Activated CD4-positive, alpha-beta T cell treated with anti-CD3 and anti-CD28 coated beads, Interleukin-2, amount 50 U/mL, for 1 hour (primary cell): ENCODE measurements at regions not wholly inside any gene's neighbourhood (a gene's known extent, or its start where the extent isn't known, plus 50 kb on each side); places are given as distances from the start of the nearest gene placed in this dataset.

ENCODE experiments used
- DNase-seq: peaks from one replicate; pipeline ENCODE4 v3.0.0-alpha.2; 2020

DNA sequence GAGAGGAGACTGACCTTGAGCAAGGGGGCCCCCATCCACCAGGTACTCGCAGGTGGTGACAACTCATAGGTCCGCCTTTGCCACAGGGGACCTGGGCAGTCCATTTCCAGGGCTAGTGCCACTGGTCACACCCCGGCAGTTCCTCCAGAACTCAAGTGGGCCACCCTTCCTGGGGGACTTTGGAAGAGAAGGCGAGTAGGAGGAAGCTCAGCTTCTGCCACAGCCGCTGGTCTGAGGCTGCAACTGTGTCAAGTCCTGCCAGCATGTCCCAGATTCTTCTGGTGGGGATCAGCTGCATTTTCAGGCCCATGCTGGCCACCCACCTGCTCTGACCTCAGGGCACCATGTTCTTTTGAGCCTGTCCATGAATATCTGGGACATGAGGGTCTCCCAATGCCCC lies 423.9 kb upstream of the MYT1L start:
- DNase-seq = no peak

DNA sequence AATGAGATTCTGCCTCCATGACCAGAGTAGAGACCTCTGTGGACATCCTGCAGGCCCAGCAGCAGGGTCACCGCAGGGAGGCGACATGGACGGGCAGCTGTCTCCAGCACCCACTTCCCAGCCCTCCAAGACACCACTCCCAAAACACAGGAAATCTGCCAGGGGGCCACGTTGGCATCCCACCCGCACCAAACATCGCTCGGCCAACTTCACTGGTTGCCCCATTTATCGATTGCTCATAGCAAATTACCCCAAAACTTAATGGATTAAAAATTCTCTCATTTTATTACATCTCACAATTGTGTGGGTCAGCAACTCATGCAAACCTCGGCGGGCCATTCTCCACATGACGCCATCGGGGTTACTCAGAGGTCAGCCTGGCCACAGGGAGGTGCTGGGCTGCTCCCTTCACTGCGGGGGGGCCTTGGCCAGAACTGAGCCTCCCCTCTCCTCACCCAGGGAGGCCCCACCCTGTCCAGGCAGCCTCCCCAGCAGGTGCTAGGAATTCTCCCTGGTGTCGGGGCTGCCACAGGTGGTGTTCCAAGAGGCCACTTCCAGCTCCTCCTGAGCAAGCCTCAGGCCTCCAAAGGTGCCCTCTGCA lies 420.7 kb upstream of the MYT1L start:
- no peak for DNase-seq

- no peak for DNase-seq
Measured at GRCh38 chr2:2750867-2751714, 420.0 kb upstream of the MYT1L start.

DNA sequence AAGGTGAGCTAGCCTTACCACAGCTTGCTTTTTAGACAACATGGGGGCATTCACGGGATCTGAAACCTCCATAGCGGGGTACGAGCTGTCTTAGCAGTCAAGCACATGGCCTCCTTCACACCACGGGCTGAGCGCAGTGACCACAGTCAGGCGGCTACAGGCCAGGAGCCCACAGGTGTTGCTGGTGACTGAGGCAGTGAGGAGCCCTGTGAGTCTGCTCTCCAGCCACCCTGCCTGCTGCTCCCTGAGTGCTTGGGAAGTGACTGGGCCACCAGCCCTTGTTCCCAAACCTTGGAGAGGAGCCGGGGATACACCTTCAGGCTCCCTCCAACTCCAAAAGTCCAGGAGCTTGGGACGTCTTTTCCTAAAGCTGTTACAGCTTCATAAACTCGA lies 418.1 kb upstream of the MYT1L start:
- DNase-seq = no peak

- no peak for DNase-seq
Measured at GRCh38 chr2:2748399-2749205, 417.5 kb upstream of the MYT1L start.

DNA sequence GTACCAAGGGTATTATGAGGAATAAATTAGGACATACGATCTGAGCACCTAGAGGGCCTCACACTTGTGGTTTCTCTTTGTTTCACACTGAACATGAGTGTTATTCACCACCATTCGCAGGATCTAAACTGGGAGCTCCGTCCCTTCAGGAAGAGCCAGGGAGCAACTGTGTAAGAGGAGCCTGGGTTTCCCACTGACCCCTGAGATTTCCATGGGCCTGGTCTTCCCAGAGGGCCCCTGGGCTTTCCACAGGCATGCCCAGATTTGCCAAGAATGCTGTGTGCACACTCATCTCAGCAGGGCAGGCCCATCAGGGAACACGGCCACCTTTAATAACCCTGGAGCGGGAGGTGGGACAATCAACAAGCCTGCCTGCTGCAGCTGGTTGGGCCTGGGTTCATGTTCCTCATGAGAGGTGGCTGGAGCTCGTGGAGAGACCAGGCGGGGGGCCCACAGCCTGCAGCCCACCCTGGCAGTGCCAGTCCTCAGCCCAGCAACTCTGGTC lies 416.8 kb upstream of the MYT1L start:
- DNase-seq = no peak

- no peak for DNase-seq
Measured at GRCh38 chr2:2746731-2747130, 415.7 kb upstream of the MYT1L start.

DNA sequence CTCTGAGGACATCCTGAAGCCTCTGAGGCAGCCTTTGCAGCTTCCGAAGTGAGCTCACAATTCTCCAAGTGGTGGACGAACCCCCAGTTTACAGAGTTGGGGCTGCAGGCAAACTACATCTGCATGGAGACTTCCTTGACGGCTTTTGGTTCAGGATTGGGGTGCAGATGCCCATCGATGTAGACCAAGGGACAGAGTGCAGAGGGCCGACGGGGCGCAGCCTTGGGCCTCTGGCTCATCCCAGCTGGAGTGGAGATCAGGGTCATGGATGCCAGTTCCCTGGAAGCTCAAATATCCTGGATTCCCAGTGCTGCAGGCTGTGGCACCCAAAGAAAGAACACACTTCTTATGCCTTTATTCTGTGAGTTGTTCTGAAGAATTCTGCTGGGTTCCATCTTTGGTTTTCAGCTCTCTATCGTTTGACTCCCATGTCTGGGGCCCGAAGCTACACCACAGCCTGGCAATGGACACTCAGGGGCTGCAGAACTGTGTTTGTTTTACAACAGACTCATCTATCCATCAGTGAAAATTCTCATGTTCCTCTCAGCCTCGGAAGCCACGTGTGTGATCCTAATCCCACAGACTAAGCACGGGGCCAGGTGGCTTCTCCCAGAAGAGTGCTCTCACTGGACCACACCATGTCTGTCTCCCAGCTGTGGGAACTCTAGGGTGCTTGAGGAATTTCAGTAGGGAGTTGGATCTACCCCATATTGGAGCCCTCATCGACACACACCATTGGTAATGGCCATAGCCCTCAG lies 414.1 kb upstream of the MYT1L start:
- DNase-seq = no peak

DNA sequence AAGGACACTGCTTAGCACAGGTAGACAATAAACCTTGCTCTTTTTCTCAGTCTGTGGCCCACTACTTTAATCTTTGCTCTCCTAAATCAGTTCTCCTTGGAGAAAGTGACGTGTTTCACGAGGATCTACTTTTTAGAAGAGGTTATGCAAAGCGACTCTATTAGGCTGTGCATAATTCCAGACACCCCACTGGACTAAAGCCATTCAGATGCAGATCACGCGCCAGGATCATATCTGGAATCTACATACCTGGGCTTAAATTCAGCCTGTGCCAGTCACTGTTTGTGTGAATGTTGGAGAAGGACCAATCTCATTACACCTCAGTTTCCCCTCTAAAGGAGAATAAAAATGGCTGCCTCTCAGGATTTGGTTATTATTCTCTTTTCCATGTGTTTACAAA lies 413.0 kb upstream of the MYT1L start:
- DNase-seq = no peak

DNA sequence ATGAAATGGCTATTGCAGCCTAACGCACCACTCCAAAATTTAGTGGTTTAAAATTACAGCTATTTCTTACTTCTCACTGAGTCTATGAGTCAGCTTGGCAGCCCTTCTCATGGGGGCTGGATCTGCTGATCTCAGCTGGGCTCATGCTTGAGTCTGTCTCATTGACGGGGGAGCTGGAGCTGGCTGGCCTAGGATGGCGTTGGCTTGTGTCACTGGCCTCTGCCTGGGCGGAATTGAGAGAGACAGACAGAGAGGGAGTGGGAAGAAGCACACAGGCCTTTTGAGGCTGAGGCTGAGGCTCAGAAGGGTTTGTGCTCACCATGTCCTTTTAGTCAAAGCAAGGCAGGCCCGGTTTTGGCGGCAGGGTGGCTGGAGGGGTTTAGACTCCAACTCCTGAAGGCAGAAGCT lies 412.1 kb upstream of the MYT1L start:
- no peak for DNase-seq

- DNase-seq = no peak
Measured at GRCh38 chr2:2742726-2743125, 411.7 kb upstream of the MYT1L start.

DNA sequence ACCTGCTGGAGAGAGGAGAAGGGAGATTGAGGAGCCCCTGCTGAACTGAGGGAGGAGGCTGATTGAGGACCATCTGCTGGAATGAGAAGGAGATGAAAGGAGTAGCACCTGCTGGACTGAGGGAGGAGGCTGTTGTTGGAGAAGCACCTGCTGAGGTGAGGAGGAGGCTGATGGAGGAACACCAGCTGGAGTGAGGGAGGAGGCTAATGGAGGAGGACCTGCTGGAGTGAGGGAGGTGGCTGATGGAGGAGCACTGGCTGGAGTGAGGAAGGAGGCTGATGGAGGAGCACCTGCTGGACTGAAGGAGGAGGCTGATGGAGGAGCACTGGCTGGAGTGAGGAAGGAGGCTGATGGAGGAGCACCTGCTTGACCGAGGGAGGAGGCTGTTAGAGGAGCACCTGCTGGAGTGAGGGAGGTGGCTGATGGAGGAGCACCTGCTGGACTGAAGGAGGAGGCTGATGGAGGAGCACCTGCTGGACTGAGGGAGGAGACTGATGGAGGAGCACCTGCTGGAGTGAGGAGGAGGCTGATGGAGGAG lies 409.2 kb upstream of the MYT1L start:
- DNase-seq = no peak

DNA sequence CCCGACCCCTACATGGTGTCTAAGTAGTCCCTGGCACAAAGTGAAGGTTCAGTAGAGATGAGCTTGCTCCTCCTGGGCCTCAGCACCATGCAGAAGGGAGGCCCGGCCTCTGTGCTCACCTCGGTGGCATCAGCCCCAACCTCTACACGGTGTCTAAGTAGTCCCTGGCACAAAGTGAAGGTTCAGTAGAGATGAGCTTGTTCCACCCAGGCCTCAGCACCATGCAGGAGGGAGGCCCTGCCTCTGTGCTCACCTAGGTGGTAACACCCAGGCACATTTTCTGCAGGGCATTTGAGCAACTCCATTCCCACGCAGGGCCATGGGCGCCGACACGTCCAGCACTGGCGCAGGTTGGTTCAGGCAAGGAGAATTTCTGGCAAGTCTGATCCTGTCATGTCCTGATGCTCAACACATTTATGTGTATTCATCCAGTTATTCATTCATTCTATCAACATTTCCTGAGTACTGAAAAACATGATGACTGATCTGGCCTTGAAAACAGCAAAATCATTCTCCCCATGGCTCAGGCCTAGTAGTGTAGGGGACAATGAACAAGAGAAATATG lies 408.2 kb upstream of the MYT1L start:
- no peak for DNase-seq

- DNase-seq = no peak
Measured at GRCh38 chr2:2738684-2739083, 407.6 kb upstream of the MYT1L start.

DNA sequence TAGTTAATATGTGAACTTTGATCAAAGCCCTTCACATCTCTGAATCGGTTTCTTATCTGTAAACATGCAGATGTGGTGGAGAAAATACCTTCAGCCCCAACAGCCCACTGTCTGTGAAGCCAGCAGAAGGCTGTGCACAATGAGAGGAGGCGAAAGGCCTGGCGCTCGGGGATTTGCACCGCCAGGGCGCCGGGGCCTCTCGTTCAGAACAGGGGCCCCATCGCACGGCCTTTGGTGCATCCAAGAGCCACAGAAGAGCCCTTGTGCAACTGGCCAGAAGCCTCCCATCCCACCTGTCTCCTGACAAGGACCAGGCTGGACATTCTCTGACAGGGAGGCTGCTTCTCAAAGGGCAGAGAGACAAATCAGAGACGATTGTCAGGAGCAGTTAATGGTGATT lies 407.2 kb upstream of the MYT1L start:
- DNase-seq = no peak

GRCh38 chr2:2735041-2735440 lies 404.0 kb upstream of the MYT1L start:
- DNase-seq = no peak

- no peak for DNase-seq
Measured at GRCh38 chr2:2734308-2734707, 403.2 kb upstream of the MYT1L start.

DNA sequence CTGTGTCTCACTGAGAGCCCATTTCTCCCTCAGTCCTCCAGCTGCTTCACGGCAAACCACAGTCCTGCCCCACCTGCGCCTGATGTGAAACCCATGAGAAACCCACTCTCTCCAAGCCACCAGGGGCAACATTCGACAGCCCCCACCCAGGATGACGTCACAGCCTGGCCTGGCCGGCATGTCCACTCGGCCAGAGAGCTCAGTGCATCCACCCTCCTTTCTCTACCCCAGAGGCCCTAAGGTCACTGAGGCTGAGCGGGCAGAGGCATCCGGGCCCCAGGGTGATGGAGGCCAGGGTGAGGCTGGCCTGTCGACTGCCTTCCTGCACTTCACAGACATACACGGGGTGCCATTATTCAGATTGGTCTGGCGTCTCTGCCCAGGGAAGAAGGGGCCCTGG lies 402.7 kb upstream of the MYT1L start:
- DNase-seq = no peak

- no peak for DNase-seq
Measured at GRCh38 chr2:2732331-2733119, 401.4 kb upstream of the MYT1L start.

DNA sequence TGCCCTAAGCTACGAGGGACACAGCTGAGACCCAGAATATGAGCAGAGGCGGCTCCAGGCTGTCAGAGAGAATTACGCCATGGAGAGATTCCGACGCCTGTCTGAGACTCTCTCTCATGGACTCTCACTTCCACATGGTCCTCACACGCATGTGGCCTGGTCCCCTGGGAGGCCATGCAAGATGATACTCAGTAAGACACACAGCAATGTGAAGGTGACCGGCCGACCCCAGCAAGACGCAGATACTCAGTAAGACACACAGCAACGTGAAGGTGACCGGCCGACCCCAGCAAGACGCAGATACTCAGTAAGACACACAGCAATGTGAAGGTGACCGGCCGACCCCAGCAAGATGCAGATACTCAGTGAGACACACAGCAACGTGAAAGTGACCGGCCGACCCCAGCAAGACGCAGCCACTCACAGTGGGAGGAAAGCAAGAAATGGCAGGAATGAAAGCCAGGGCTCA lies 400.8 kb upstream of the MYT1L start:
- no peak for DNase-seq

GRCh38 chr2:2731101-2731815 lies 400.2 kb upstream of the MYT1L start:
- no peak for DNase-seq
